ENCODE measurements at regions not wholly inside any gene's neighbourhood (a gene's known extent, or its start where the extent isn't known, plus 50 kb on each side); places are given as distances from the start of the nearest gene placed in this dataset.
A peak's percentile ranks its signal among the peaks of the same experiment; 100 is the strongest.

DNA sequence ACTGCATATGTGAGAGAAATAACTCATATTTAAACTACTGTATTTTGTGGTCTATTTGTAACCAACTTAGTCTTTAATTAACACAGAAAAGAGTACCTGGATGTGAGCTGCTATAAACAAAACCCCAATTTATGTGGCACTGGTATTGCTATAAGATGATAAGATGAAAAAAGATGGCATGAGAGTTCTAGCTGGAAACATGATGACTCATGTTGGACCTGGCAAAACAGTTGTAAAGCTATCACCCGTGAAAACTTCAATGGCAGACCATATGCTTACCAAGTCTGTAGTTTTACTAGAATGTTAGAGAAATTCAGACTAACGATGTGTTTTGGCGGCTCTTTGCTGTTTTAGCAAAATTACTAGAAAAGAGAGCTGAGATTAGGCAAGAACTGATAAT lies 69.6 kb upstream of the PCDH9 start:
- DNase-seq, result peak; percentile 30

DNA sequence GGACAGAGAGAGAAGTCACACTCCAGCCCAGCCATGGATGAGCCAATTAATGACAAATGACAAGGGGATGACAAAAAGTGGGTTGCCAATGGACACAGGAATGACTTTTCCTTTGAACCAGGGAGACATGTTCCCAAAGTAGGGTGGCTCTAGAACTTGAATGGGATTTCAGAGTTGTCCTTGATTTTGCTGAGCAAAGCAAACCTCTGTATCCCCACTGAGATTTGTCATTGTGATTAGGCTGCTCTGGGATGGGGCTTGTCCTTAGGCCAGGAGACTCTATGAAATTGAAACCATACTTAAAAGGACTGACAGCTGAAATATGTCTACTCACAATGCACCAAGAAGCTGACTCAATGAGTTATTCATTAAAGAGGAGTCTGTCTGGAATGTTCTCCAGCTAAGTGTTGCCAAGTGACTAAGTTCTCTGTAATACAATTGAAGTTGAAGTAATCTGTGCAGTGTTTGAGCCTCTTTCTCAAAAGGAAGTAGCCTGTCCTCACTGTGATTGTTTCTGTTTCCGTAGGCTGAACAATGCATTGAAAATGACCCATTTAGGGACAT lies 69.0 kb upstream of the PCDH9 start:
- peak; percentile 94 for DNase-seq

DNA sequence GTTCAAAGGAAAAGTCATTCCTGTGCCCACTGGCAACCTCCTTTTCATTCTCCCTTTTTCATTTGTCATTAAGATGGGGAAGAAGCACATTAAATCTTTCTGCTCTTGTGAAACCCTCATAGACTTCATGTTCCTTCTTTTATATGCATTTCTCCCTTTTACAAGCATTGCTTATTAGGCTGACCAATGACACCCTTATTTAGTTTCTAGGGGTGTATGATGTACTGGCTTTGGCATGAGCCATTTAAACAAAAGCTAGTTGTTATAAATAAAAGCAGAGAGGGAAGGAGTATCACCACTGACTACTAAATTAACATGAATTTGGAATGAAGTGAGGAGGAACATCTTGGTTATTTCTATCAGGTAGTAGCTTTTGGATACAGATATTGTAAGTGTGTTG lies 68.2 kb upstream of the PCDH9 start:
- no peak for DNase-seq

DNA sequence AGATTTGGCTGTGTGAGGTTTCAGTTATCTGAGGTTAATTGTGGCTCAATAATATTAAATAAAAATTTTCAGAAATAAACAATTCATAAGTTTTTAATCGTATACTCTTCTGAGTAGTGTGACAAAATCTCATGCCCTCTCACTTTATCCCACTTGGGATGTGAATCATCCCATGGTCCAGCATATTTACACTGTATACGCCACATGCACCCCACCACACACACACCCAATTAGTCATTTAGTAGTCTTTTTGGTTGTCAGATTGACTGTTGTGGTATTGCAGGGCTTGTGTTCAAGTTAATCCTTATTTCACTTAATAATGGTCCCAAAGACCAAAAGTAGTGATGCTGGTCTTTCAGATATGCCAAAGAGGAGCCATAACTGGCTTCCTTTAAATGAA lies 66.4 kb upstream of the PCDH9 start:
- no peak for DNase-seq

DNA sequence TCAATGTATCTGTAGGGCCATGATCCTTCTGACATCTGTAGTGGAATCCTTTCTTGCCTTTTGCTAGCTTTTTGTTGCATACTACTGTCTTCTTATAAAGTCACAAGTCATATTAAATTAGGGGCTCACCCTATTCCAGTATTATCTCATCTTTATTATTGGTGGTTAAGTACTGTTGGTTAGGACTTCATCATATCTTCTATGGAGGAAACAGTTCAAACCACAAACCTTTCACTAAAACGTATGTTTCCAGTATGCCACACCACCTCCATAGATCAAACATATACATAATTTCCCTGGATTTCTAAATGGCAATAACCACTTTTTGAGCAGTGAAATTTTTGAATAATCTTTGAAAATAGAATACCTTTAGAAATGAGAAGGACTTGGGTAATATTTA lies 62.8 kb upstream of the PCDH9 start:
- DNase-seq, result no peak

DNA sequence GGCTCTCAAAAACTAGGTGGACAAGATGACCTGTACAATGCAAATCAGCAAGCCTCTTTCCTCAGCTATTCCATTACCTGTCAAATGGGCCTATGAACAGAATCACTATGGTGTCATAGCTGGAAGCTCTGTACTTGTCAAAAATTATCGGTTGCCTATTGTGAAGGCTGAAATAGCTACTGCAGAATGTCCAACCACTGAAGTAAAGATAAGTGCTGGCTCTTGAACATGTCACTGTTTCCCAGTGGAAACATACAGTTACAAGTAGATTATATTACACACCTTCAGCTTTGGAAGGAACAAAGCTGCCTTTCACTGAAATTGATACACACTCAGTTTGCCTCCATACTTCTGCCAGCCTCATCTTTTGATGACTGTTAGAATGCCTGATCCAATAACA lies 55.5 kb upstream of the PCDH9 start:
- DNase-seq, result no peak

DNA sequence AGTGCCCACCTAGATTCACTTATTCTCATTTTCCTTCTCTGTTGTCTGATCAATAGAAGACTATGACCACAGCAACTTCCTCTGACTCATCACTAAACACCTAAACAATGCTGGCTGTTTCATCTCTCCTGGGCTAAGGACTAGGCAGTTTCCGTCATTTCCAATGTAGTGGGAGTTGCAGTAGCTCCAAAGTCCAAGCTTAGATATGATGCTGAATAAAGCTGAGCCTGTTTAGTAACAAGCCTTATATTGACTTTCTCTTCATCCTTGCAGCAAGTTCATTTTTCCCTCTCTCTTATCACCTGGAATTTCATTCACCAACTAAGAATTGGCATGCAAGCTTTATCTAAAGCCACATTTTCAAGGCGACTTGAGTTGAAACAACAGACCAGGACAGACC lies 53.5 kb upstream of the PCDH9 start:
- no peak for DNase-seq

DNA sequence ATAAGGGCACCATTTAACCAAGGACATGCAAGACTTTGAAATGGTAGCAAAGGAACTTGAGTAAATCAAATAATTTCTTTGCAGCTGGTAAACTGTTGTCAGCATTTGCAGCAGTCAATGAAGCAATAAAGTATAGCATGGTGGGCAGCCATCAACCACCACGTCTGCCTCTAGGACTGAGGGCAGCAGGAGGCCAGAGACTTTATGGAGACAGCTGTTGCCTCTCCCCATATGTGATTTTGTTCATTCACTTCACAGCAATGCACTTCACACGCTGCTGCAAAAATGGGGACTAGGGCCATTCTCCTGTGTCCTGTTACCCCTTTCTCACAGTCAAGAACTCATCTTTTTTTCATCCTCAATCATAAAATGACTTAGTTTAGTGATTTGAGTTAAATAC lies 51.3 kb upstream of the PCDH9 start:
- no peak for DNase-seq
